ENCODE measurements at regions not wholly inside any gene's neighbourhood (a gene's known extent, or its start where the extent isn't known, plus 50 kb on each side); places are given as distances from the start of the nearest gene placed in this dataset.

GRCh38 chr3:67312155-67312554, 314.0 kb downstream of the KBTBD8 start:
- no peak for TF ChIP-seq CTCF (IDR thresholded peaks at IDR 0.05 in 8 of 11, conservative IDR thresholded peaks at IDR 0.05 in 3 of 11)
- no peak for TF ChIP-seq POLR2AphosphoS5 (IDR thresholded peaks at IDR 0.05)
- TF ChIP-seq POLR2A (IDR thresholded peaks at IDR 0.05): no peak
